Right atrium auricular region (tissue), 2 donors: ENCODE measurements at regions not wholly inside any gene's neighbourhood (a gene's known extent, or its start where the extent isn't known, plus 50 kb on each side); places are given as distances from the start of the nearest gene placed in this dataset.

Source experiments
- DNase-seq: peaks from one replicate; pipeline ENCODE4 v3.0.0-alpha.2; 2019; ENCODE audit warnings: low spot score
- H3K27ac ChIP-seq, 2 donors: fragments of 200-600 bp; sonication (generic); 1 replicate in 1 of 2; 2 replicates in 1 of 2; pipeline ENCODE4 v1.5.1; 2016 to 2019
- H3K27me3 ChIP-seq, 2 donors: fragments of 200-600 bp; sonication (generic); one replicate each; pipeline versions ENCODE4 v1.5.1 to v1.6.0; 2017 to 2019
- H3K36me3 ChIP-seq: fragments of 200-600 bp; sonication (generic); one replicate; pipeline ENCODE4 v1.5.1; 2016
- H3K4me1 ChIP-seq, 2 donors: fragments of 200-600 bp; sonication (generic); one replicate each; pipeline versions ENCODE4 v1.5.1 to v1.6.0; 2017 to 2019
- H3K4me3 ChIP-seq, 2 donors: fragments of 200-600 bp; sonication (generic); 1 replicate in 1 of 2; 2 replicates in 1 of 2; pipeline ENCODE4 v1.5.1; 2017 to 2019; ENCODE audit warnings: mild to moderate bottlenecking in 1 of 2, moderate library complexity in 1 of 2
- H3K9me3 ChIP-seq, 2 donors: fragments of 200-600 bp; sonication (generic); one replicate each; pipeline ENCODE4 v1.5.1; 2019
- CTCF ChIP-seq, 2 donors: fragments of 200-600 bp; sonication (generic); IDR thresholded peaks; one replicate each; pipeline ENCODE4 v1.5.1; 2019; ENCODE audit warnings: antibody characterized with exemption in 2 of 2

- Histone ChIP-seq H3K27me3 (no peaks in the 10 kb centered on the region), H3K4me1 (no peaks in the 10 kb centered on the region), H3K4me3 (no peak overlapping the region), H3K27ac (no peak overlapping the region), H3K36me3 (no peaks in the 10 kb centered on the region), H3K9me3 (no peaks in the 10 kb centered on the region)
- no peak for TF ChIP-seq CTCF (IDR thresholded peaks at IDR 0.05)
- DNase-seq: no peak
Observed at GRCh38 chr2:228630786-228631185, 449.3 kb upstream of the SPHKAP start.

GRCh38 chr2:228629251-228629650 is 447.8 kb upstream of the SPHKAP start:
- H3K27ac ChIP-seq: no peak overlapping the region
- no peaks in the 10 kb centered on the region for H3K4me1 ChIP-seq
- DNase-seq: no peak
- H3K36me3 ChIP-seq: no peaks in the 10 kb centered on the region
- no peaks in the 10 kb centered on the region for H3K9me3 ChIP-seq
- no peak for TF ChIP-seq CTCF (IDR thresholded peaks at IDR 0.05)
- H3K27me3 ChIP-seq: no peaks in the 10 kb centered on the region
- H3K4me3 ChIP-seq: no peak overlapping the region

- Histone ChIP-seq H3K27ac (no peak overlapping the region), H3K9me3 (no peaks in the 10 kb centered on the region), H3K4me3 (no peak overlapping the region), H3K27me3 (no peaks in the 10 kb centered on the region), H3K36me3 (no peaks in the 10 kb centered on the region), H3K4me1 (no peaks in the 10 kb centered on the region)
- DNase-seq: no peak
- TF ChIP-seq CTCF (IDR thresholded peaks at IDR 0.05): no peak
Observed at GRCh38 chr2:228628682-228629081, 447.2 kb upstream of the SPHKAP start.

- H3K27me3 ChIP-seq: no peaks in the 10 kb centered on the region
- H3K36me3 ChIP-seq: no peaks in the 10 kb centered on the region
- no peaks in the 10 kb centered on the region for H3K4me1 ChIP-seq
- no peak overlapping the region for H3K27ac ChIP-seq
- no peak for DNase-seq
- no peaks in the 10 kb centered on the region for H3K9me3 ChIP-seq
- no peak overlapping the region for H3K4me3 ChIP-seq
- no peak for TF ChIP-seq CTCF (IDR thresholded peaks at IDR 0.05)
Observed at GRCh38 chr2:228627510-228627909, 446.0 kb upstream of the SPHKAP start.

GRCh38 chr2:228625481-228625880 is 444.0 kb upstream of the SPHKAP start:
- no peaks in the 10 kb centered on the region for H3K27me3 ChIP-seq
- no peak for TF ChIP-seq CTCF (IDR thresholded peaks at IDR 0.05)
- no peak for DNase-seq
- H3K4me1 ChIP-seq: no peaks in the 10 kb centered on the region
- H3K27ac ChIP-seq: no peak overlapping the region
- H3K4me3 ChIP-seq: no peak overlapping the region
- H3K9me3 ChIP-seq: no peaks in the 10 kb centered on the region
- no peaks in the 10 kb centered on the region for H3K36me3 ChIP-seq

GRCh38 chr2:228624733-228625132 is 443.2 kb upstream of the SPHKAP start:
- Histone ChIP-seq H3K36me3 (no peaks in the 10 kb centered on the region), H3K4me3 (no peak overlapping the region), H3K4me1 (no peaks in the 10 kb centered on the region), H3K9me3 (no peaks in the 10 kb centered on the region), H3K27ac (no peak overlapping the region), H3K27me3 (no peaks in the 10 kb centered on the region)
- DNase-seq: no peak
- no peak for TF ChIP-seq CTCF (IDR thresholded peaks at IDR 0.05)
